Neural progenitor cell (in vitro differentiated cells): ENCODE measurements at regions not wholly inside any gene's neighbourhood (a gene's known extent, or its start where the extent isn't known, plus 50 kb on each side); places are given as distances from the start of the nearest gene placed in this dataset.

ENCODE experiments used
- CTCF ChIP-seq: fragments of 200-600 bp; sonication (generic); IDR thresholded peaks from 2 replicates; pipeline ENCODE4 v1.5.1; 2017; ENCODE audit warnings: antibody characterized with exemption, mild to moderate bottlenecking
- EZH2phosphoT487 ChIP-seq: fragments of 200-600 bp; sonication (generic); IDR thresholded peaks from 2 replicates; pipeline ENCODE4 v1.6.1; 2017; ENCODE audit warnings: antibody characterized with exemption

DNA sequence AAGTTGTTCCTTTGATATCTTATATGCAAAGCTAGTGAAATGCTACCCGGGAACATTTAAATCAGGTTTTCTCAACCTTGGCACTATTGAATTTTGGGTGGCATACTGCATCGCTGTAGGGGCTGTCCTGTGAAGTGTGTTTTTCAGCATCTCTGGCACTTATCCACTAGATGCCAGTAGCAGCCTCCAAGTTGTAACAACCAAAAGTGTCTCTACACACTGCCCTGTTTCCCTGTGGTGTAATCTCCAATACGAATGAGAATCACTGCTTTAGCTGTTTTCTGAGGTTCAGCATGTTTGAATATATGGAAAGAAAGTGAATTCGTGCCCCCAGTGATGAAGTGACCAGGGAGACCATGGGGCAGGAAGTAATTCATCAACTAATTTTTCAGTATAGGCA, 551.6 kb upstream of the PRKX start:
- TF ChIP-seq CTCF (no peak), EZH2phosphoT487 (no peak)
